C4-2B (cell line): ENCODE measurements at regions not wholly inside any gene's neighbourhood (a gene's known extent, or its start where the extent isn't known, plus 50 kb on each side); places are given as distances from the start of the nearest gene placed in this dataset.

Experiments
- ZFX ChIP-seq: fragments of 450-650 bp; IDR thresholded peaks from 2 replicates; pipeline ENCODE4 v1.6.1; 2017
- TF ChIP-seq, protein P1 (sequence below): fragments of 450-650 bp; conservative IDR thresholded peaks from 2 replicates; pipeline ENCODE4 v1.5.1; 2017; ENCODE audit warnings: mild to moderate bottlenecking

DNA sequence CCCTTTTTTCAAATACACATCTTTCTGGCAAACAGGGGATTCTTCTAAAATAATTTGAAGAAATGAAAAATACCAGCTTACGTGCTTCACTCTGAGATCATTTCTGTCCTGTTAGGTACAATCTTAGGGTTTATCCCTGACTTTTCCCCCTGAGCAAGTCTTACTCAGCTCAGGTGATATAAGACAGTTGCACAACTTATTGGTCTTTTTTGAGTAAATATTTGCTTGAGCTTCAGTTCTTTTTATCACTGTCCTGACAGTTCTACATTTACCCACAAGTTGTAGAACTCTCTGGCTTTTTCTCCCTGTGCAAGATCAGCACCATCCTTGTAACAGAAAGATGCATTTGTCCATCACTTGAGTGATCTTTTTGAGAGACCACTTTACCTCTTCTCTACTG, 84.9 kb downstream of the MID1IP1 start:
- TF ChIP-seq, protein P1, sequence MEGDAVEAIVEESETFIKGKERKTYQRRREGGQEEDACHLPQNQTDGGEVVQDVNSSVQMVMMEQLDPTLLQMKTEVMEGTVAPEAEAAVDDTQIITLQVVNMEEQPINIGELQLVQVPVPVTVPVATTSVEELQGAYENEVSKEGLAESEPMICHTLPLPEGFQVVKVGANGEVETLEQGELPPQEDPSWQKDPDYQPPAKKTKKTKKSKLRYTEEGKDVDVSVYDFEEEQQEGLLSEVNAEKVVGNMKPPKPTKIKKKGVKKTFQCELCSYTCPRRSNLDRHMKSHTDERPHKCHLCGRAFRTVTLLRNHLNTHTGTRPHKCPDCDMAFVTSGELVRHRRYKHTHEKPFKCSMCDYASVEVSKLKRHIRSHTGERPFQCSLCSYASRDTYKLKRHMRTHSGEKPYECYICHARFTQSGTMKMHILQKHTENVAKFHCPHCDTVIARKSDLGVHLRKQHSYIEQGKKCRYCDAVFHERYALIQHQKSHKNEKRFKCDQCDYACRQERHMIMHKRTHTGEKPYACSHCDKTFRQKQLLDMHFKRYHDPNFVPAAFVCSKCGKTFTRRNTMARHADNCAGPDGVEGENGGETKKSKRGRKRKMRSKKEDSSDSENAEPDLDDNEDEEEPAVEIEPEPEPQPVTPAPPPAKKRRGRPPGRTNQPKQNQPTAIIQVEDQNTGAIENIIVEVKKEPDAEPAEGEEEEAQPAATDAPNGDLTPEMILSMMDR, result no peak
- TF ChIP-seq ZFX, result no peak
